ELF-1 (cell line): ENCODE measurements at regions not wholly inside any gene's neighbourhood (a gene's known extent, or its start where the extent isn't known, plus 50 kb on each side); places are given as distances from the start of the nearest gene placed in this dataset.
A peak's percentile ranks its signal among the peaks of the same experiment; 100 is the strongest.
"Not testable (repeated sequence)": the region's sequence is repeated elsewhere in the genome, so short reads cannot be mapped to it uniquely, and the experiment has no call there.

Source experiments
- DNase-seq: peaks from one replicate; pipeline ENCODE4 v3.0.0-alpha.2; 2016; ENCODE audit warnings: low read depth, low spot score

DNA sequence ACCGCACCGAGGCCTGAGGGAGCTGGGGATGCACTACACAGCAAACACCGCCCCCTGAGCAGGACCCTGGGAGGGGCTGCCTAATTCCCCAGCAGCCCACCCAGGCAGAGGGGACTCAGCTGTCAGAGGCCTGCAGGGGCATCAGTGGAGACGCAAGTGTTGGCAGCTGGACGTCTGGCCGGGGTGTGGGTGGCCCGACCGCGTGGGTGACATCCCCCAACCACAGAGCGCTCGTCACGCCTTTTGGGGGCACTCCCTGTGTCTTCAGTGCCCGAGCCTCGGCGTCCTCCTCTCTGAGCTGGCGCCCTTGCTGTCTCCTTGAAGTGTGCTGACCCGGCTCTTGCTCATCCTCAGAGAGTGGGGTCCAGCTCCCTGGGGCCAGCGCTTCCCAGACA, 150.2 kb downstream of the BRD1 start:
- DNase-seq: no peak

DNA sequence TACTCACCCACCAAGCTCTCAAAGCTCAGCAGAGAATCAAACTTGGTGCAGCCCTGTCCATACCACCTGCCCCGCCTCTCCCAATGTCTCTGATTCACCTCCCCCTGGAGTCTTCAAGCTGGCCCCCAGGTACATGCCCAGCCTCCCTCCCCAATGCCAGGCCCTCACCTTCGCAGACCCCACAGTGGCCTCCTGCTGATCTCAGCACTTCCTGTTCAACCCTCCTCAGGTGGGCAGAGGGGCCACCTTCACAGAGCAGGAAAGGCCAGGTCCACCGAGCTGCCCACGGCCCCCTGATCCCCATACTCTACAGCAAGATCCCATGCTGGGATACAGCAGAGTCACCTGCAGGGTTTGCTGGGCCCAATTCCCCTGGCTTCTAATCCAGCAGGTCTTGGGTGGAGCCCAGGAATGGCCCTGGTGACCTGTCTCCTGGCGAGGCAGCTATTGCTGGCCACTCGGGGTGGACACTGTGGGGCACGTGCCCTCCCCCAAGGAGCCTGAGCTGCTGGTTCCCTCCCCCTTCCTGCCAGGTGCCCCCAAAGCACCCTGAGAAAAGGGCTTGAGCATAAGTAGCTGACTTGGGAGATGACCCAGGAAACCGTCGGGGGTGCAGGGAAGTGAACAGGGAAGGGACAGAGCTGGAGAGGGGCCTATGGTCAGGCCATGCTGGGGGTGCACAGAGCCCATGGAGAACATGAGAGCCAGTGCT, 150.7 kb downstream of the BRD1 start:
- DNase-seq: no peak

DNA sequence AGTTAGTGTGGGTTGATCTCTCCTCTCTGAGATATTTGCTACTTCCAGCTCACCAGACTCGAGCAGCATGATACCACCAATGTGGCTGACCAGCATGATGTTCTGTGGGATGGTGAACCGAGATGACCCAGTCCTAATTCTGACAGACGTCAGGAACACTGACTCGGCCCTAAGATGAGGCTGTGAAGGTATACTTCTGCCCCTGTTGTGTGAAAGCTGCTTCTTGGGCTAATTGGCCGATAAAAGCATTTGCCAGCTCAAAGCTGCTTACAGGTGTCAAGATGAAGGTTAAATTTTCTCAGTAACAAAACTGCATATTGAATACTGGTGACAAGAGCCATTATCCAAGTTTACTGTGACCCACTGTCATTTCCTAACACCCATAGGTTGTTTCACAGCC, 151.4 kb downstream of the BRD1 start:
- DNase-seq: no peak

DNA sequence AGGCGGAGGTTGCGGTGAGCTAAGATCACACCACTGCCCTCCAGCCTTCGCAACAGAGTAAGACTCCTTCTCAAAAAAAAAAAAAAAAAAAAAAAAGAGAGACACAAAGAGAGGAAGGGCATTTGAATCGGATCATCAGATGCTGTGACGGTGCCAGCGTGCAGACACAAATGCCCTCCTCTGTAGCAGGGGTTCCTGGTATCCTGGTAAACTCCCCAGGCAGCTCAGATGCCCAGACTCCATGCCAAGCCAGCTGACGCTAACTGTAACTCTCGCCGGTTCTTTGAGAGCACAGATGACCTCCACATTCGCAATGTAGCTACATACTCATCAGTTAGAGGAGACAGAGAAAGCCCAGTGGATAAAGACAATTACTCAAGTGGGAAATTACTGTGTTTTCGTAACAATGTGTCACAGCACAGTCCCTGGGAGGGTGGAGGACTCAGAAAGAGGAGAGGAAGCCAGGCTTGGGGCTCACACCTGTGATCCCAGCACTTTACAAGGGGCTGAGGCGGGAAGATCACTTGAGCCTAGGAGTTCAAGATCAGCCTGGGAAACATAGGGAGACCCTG, 153.1 kb downstream of the BRD1 start:
- no peak for DNase-seq

DNA sequence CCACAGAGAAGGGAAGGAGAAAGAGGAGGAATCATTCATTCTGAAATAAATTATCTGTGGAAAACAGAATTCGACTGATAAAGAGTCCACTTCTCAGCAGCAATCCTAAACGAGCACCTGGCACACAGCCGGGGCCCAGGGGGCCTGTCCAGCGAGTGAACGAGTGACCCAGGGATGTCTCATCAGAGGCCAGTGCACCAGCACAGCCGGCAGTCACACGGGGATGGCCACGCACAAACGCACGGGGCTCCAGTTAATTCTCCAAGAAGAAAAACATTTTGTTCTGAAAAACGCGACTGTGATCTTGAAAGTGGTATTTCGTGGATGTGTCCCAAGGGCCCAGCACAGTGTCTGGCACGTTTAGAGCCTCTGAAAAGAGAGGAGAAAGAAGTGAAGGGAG, 154.6 kb downstream of the BRD1 start:
- no peak for DNase-seq

DNA sequence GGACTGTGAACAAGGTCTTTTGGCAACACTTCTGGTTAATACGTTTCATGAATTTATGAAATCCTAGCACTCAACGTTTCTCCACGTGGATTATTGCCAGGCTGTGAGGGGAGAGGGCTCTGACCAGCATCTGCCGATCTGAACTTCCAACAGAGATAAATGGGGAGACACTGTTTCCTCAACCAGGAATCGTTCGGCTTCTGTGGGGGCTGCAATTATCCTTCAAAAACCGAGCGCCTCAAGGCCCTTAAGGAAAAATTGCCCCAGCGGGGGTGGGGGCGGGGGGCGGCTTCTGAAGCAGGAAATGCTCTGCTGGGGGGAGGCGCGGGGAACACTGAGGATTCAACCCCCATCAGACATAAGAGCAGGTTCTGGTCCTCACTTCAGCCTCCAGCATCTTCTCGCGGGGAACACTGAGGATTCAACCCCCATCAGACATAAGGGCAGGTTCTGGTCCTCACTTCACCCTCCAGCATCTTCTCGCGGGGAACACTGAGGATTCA, 155.6 kb downstream of the BRD1 start:
- no peak for DNase-seq

DNA sequence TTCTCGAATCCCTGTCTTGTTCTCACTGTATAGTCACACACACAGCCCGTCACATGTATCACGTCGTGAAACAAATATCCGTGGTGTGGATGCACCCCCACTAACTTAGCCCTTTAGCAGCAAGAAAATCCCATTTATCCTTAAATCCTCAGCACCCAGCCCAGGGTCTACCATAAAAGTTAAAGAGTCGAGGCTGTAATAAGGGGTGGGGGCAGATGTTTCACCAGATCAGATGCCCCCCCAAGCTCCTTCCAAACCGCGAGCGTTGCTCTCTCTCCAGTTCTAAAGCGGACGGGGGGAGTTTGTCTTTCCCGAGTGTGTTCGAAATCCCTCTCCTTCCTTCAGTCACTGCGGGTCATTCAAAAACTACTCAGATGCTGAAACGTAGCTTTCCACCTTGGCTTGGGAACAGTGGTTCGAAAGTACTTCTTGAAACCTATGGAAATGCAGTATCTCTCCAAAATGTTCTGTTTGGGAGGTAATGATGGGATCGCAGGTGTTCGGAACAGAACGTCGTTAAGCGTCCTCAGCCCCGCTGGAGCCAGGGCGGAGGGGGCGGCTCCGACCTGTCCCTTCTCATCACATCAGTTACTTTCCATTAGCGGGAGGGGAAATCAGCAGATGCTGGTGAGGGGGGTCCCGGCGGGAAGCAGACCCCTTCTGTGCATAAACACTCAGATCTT, 156.2 kb downstream of the BRD1 start:
- no peak for DNase-seq

DNA sequence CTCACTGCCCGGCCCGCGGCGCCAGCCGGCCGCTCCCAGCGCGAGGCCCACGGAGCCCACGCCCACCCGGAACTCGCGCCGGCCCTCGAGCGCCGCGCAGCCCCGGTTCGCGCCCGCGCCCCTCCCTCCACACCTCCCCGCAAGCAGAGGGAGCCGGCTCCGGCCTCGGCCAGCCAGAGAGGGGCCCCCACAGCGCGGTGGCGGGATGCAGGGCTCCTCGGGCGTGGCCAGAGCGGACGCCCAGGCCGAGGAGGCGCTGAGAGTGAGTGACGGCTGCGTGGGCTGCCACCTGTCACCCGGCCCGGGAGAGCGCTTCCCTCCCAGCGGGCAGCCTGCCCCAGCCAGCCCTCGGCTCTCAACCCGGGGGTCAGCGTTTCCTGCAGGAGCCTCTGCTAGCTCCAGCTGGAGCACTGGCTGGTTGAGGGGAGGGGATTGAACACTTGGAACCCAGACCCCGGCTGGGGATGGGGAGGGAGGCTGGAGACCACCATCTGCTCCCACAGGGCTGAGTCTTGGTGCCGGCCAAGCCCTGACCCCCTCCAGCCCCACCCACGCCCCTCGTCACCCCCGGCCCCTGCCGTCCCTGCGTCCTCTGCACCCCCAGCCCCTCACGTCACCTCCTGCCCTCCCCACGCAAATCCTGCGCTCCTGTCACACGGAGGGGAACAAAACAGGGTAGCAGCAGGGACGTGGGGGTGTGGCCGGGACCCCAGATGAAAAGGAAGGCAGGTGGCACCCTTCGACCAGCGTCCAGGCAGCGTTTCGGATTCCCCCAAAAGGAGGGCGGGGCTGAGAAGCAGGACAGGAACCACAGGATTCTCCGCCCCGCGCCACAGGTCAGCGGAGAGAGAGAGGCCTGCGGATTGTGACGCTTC, 157.0 kb downstream of the BRD1 start:
- no peak for DNase-seq

DNA sequence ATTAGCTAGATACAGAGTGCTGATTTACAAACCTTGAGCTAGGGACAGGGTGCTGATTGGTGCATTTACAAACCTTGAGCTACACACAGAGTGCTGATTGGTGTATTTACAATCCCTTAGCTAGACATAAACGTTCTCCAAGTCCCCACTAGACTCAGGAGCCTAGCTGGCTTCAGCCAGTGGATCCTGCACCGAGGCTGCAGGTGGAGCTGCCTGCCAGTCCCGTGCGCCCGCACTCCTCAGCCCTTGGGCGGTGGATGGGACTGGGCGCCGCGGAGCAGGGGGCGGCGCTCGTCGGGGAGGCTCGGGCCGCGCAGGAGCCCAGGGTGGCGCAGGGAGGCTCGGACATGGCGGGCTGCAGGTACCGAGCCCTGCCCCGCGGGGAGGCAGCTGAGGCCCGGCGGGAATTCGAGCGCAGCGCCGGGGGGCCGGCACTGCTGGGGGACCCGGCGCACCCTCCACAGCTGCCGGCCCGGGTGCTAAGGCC, 157.7 kb downstream of the BRD1 start:
- peak; percentile 37 for DNase-seq

DNA sequence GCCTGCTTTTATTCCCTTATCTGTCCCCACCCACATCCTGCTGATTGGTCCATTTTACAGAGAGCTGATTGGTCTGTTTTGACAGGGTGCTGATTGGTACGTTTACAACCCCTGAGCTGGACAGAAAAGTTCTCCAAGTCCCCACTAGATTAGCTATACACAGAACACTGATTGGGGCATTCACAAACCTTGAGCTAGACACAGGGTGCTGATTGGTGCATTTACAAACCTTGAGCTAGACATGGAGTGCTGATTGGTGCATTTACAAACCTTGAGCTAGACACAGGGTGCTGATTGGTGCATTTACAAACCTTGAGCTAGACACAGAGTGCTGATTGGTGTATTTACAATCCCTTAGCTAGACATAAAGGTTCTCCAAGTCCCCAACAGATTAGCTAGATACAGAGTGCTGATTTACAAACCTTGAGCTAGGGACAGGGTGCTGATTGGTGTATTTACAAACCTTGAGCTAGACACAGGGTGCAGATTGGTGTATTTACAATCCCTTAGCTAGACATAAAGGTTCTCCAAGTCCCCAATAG, 158.2 kb downstream of the BRD1 start:
- DNase-seq: not testable (repeated sequence)

DNA sequence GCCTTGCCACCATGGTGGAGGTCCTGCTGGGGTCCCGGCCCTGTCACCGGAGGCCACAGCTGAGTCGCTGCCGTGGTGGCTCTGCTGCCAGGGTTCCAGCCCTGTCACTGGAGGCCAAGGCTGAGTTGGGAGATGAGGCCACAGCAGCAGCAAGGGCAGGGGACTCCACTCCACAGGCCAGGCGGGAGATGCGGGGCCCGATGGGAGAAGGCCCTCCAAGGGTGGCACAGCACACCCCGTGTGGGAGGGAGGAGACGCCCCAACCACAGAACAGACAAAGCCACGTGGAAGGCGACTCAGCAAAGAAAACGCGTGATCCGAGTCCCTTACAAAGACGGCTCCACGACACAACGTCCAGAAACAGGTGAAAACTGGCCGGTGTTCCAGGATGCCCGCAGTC, 159.3 kb downstream of the BRD1 start:
- no peak for DNase-seq

DNA sequence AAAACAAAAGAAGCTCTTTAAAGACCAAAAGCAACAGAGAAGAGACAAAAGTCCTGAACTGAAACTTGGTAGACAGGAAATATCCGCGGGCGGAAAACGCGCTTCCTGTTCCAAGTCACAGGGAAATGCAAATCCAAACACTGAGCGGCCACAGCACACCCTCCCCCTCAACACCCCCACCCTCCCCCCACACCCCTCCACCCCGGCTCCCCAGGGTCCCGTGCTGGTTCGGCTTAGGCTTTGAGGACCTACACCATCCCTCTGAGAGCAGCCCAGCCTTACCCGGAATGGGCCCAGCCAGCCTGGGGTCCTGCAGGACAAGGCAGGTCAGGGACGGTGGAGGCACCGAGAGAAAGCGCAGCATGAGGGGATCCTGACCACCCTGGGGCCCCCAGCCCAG, 160.4 kb downstream of the BRD1 start:
- no peak for DNase-seq

DNA sequence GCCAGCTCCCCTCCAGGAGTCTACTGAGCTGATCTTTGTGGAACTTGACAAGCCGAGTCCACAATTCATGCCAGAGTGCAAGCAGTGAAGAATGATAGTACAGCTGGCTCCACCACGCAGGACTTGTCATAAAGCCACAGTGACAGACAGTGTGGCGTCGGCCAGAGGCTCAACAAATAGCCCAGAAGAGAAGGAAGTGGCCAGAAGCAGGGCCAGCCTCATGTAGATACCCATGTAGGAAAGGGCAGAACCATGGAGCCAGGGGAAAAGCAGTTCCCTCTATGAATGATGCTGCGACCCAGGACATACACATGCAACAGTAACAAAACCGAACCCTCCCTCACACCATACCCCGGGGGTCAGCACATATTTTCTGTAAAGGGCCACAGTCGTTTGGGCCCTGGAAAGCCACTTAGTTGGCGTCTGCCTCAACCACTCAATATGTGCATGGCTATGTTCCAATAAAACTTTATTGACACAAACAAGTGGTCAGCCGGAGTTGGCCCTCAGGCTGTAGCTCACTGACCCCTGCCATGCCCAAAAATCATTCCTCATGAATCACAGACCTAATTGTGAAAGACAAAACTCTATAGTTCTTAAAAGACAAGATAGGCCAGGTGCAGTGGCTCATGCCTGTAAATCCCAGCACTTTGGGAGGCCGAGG, 161.4 kb downstream of the BRD1 start:
- DNase-seq: no peak

DNA sequence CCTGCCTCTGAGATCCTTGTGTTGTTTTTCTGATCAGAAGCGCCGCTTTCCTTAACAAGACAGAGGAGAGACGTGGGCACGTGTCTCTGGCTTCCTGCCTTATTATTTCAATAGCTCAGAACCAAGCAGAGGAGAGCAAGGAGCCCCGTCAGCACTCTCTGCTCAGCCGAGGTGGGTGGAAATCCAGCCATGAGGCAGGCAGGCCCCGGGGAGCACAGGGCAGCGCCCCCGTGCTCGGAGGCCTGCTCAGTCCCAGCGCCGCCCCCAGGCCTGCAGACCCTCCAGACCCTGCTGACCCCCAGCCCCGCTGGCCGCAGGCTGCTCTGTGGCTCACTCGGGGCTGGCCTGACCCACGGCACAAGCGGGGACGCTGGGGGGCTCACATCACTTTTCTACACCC, 162.8 kb downstream of the BRD1 start:
- DNase-seq: no peak

DNA sequence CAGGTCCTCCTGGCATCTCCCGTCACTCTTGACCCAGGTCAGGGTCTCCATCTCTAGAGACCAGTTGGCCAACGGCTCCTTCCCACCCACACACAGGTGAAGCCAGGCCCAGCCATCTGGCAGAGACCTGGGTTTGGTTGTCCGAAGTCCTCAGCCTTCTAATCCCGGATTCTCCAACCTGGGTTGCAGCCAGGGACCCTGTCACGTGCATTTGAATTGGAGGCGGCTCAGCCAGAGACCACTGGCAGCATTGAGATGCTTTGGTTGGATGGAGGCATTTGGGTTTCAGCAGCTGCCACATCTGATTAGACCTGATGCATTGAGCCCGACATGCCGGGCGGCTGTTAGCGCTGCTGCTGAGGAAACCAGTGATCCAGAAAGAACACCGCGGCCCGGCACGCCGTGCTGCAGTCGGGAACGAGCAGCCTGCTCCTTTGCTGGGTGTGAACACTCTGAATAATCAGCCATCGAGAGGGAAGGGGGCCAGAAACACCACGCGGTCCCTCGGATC, 163.2 kb downstream of the BRD1 start:
- no peak for DNase-seq

DNA sequence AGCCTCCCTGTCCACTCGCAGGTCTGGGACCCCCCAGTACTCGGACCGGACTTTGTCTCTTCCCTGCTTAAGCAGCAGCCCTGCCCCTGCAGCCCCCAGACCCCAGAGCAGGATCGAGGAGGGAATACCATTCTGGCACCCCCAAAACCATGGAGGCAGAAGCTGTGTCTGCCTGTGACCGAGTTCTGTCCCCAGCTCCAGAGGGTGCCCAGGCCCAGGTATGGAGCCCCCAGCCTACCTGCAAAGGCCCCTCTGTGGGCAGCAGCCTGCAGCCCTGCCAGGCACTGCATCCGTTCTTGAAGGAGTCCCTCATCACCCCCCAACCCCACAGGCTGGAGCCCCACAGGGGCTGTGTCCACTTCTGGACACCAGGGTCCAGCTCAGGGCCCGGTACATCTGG, 163.8 kb downstream of the BRD1 start:
- DNase-seq: no peak

DNA sequence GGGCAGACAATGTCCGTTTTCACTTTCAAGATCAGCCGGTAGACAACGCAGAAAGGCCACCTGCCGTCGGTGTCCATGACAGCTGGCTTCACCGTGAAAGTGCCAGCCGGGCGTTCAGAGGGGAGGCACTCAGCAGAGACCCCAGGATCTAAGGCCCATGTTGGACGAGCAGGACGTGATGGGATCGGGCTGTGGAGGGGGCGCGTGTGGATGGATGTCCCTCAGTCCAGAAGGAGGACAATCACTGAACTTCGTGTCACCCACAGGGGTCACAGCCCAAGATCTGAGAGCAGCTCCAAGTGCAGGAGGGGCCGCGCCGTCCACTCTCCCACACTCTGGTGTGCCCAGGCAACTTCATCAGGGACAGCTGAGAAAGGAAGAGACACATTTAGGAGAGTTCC, 164.4 kb downstream of the BRD1 start:
- no peak for DNase-seq

DNA sequence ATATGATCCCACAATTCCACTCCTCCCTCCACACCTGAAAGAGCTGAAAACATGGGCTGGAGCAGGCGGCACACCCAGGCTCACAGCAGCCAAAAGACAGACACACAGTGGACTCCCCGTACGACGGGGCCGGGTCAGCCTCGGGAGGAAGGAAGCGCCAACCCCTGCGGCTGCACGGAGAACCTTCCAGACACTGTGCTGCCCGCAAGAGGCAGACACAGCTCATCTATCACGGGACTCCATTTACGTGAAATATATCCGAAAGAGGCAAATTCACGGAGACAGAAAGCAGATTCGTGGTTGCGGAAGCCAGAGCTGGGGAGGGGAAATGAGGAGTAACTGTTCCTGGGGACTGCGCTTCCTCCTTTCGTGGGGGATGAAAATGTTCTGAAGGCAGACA, 165.0 kb downstream of the BRD1 start:
- no peak for DNase-seq

DNA sequence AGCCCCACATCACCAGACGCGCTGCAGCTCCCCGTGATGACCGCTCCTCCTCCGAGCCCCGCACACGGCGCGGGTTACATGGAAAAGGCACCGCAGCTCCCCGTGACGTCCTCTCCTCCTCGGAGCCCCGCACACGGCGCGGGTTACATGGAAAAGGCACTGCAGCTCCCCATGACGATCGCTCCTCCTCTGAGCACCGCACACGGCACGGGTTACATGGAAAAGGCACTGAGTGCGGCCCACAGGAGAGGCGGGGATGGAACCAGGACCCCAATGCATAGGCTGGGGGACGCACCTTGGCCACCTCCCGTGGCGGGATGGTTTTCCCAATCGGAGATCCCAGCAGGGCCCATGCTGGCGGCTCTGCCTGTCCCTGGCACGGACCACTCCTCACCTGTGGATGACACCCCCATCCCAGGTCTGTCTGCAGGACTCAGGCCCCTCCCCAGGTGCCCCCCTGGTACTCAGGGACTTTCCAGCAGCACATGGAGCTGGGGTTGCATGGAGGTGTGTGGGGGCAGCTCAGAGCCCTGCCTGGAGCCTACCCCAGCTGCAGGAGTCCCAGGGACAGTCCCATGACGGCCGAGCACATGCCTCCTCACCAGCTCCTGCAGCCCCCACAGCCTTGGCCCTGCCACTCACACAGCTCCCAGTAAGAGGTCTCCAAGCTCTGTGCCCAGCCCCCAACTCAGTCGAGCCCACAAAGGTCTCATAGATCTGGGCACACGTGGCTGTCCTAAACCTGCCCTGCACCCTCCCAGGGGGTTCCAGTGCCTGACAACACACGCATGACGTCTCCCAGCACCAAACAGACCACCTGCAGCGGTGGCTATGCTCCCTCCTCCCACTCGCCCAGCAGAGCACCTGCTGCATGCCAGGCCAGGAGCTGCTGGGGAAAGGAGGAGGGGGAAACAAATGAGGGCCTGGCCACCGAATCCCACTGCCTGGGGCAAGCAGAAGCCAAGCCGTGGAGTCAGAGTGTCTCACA, 166.6 kb downstream of the BRD1 start:
- no peak for DNase-seq

DNA sequence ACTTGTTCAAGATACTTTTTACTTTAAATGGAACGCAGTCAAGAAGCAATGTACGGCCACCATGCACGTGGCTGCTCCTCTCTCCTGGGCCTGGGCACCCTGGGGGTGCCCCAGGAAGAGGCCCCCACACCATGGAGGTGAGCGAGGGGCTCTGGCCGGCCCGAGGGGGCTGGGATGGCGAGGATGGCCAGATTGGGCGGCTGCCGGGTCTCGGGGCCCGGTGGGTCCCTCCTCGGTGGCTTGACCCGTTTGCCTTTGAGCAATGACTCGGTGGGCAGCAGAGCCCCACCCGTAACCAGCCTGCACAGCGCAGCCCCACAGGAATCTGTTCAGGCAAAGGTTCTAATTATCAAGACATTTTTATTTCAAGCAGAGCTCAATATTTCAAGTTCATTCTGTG, 167.4 kb downstream of the BRD1 start:
- no peak for DNase-seq
